ENCODE measurements at regions not wholly inside any gene's neighbourhood (a gene's known extent, or its start where the extent isn't known, plus 50 kb on each side); places are given as distances from the start of the nearest gene placed in this dataset.

DNA sequence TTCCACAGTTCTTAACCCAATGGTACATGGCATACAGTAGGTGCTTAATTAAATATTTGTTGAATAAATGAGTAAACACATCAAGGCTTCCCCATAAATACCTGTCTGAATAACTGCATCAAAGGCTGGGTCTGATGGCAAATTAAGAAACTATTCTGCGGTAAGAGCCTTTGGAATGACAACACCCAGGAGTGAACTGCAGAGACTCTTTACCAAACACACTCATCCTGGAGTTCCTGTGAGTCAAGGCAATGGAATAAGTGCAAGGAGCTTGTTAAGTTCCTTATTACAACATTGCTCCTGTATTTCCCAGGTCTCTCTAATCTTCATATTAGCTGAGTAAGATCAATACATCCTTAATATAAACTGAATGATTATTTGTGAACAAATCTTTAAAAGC lies 119.9 kb upstream of the STT3B start:
- Mint-ChIP-seq H3K4me1 (ENCODE audit: unreplicated experiment) (no peaks in the 10 kb centered on the region), H3K9me3 (ENCODE audit: unreplicated experiment) (no peaks in the 10 kb centered on the region), H3K36me3 (ENCODE audit: unreplicated experiment) (no peaks in the 10 kb centered on the region), H3K4me3 (ENCODE audit: unreplicated experiment) (no peak overlapping the region), H3K27ac (ENCODE audit: unreplicated experiment) (no peak overlapping the region), H3K27me3 (ENCODE audit: unreplicated experiment) (peaks cover 29% of the 10 kb centered on the region)
- TF ChIP-seq, protein P1, sequence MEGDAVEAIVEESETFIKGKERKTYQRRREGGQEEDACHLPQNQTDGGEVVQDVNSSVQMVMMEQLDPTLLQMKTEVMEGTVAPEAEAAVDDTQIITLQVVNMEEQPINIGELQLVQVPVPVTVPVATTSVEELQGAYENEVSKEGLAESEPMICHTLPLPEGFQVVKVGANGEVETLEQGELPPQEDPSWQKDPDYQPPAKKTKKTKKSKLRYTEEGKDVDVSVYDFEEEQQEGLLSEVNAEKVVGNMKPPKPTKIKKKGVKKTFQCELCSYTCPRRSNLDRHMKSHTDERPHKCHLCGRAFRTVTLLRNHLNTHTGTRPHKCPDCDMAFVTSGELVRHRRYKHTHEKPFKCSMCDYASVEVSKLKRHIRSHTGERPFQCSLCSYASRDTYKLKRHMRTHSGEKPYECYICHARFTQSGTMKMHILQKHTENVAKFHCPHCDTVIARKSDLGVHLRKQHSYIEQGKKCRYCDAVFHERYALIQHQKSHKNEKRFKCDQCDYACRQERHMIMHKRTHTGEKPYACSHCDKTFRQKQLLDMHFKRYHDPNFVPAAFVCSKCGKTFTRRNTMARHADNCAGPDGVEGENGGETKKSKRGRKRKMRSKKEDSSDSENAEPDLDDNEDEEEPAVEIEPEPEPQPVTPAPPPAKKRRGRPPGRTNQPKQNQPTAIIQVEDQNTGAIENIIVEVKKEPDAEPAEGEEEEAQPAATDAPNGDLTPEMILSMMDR (IDR thresholded peaks at IDR 0.05) = no peak
- DNase-seq (ENCODE audit: extremely low spot score, unreplicated experiment) = no peak

DNA sequence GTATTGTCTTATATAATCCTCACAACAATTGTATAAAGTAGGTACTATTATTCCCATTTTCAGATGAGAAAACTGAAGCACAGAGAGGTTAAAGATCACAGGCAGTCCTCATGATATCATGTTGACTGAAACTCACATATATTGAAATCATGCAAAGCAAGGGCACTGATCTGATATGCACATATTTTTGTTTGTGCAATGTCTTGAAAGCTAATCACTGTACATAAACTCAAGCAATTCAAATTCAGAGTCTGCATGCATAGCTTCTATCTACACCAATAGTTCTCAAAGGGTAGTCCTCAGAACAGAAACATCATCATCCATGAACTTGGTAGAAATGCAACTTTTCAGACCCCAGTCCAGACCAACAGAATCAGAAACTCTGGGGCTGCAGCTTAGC lies 119.2 kb upstream of the STT3B start:
- Mint-ChIP-seq H3K27me3 (ENCODE audit: unreplicated experiment) (peaks cover 29% of the 10 kb centered on the region), H3K9me3 (ENCODE audit: unreplicated experiment) (peaks cover 2% of the 10 kb centered on the region), H3K27ac (ENCODE audit: unreplicated experiment) (no peak overlapping the region), H3K36me3 (ENCODE audit: unreplicated experiment) (no peaks in the 10 kb centered on the region), H3K4me1 (ENCODE audit: unreplicated experiment) (no peaks in the 10 kb centered on the region), H3K4me3 (ENCODE audit: unreplicated experiment) (no peak overlapping the region)
- DNase-seq (ENCODE audit: extremely low spot score, unreplicated experiment) = no peak
- TF ChIP-seq, protein P1 (IDR thresholded peaks at IDR 0.05) = no peak

DNA sequence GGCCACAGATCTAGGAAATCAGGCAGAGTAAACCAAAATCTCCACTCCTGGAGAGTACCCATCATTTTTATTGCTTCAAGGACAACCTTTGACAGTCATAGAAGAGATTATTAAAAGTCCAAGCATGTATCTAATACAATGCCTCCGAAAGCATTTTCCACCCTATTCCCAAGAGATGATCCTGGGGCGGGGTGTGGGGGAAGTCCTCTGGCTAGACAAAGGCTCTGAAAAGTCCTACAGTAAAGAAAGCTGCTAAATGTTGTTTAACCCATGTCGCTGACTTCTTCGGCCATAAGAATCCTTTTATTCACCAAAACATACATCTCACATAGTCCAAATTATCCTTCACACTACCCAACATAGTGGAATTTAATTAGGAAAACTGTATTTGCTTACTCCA lies 115.7 kb upstream of the STT3B start:
- DNase-seq (ENCODE audit: extremely low spot score, unreplicated experiment) = no peak
- Mint-ChIP-seq H3K9me3 (ENCODE audit: unreplicated experiment) (peaks cover 9% of the 10 kb centered on the region), H3K27me3 (ENCODE audit: unreplicated experiment) (peaks cover 21% of the 10 kb centered on the region), H3K27ac (ENCODE audit: unreplicated experiment) (no peak overlapping the region), H3K4me1 (ENCODE audit: unreplicated experiment) (no peaks in the 10 kb centered on the region), H3K36me3 (ENCODE audit: unreplicated experiment) (no peaks in the 10 kb centered on the region), H3K4me3 (ENCODE audit: unreplicated experiment) (no peak overlapping the region)
- TF ChIP-seq, protein P1 (IDR thresholded peaks at IDR 0.05) = no peak

DNA sequence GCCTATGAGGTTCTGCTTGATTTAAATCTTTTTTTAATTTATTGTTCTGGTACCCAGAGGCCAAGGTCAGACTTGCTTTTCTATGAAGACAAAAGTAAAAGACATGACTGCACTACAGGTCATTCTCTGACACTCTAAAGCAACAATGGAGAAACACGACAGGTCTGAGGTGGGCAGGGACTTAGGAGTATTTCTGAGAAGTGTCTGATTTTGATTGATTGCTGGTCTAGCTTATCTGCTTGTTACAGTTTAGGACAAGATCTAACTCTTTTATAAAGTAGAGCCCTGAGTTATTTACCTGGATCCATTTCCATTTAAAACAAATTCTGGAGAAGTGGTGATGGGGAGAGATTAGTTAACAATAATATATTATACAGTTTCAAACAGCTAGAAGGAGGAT lies 115.2 kb upstream of the STT3B start:
- Mint-ChIP-seq H3K27ac (ENCODE audit: unreplicated experiment) (no peak overlapping the region), H3K4me3 (ENCODE audit: unreplicated experiment) (no peak overlapping the region), H3K27me3 (ENCODE audit: unreplicated experiment) (peaks cover 23% of the 10 kb centered on the region), H3K4me1 (ENCODE audit: unreplicated experiment) (no peaks in the 10 kb centered on the region), H3K9me3 (ENCODE audit: unreplicated experiment) (peaks cover 9% of the 10 kb centered on the region), H3K36me3 (ENCODE audit: unreplicated experiment) (no peaks in the 10 kb centered on the region)
- DNase-seq (ENCODE audit: extremely low spot score, unreplicated experiment) = no peak
- TF ChIP-seq, protein P1 (IDR thresholded peaks at IDR 0.05) = no peak

DNA sequence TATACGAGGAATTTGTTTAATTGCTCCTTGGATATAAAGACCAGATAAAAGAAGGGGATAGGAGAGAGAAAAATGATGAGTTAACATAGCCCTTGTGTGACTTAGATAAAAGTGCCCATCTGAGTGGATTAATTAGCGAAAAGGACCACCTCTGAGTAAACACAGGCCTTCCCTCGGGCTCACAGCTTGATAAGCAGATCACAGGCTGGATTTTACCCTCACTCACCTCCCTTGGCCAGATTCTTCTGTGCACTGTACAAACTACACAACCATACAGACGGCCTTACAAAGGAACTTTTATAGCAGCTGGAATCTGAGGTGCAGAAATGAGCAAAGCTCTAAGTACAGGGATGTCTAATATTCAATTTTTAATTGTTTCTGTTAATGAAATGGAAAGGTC lies 112.4 kb upstream of the STT3B start:
- Mint-ChIP-seq H3K36me3 (ENCODE audit: unreplicated experiment) (no peaks in the 10 kb centered on the region), H3K4me1 (ENCODE audit: unreplicated experiment) (peaks cover 4% of the 10 kb centered on the region), H3K4me3 (ENCODE audit: unreplicated experiment) (no peak overlapping the region), H3K27ac (ENCODE audit: unreplicated experiment) (no peak overlapping the region), H3K9me3 (ENCODE audit: unreplicated experiment) (peaks cover 13% of the 10 kb centered on the region), H3K27me3 (ENCODE audit: unreplicated experiment) (peaks cover 22% of the 10 kb centered on the region)
- DNase-seq (ENCODE audit: extremely low spot score, unreplicated experiment) = no peak
- TF ChIP-seq, protein P1 (IDR thresholded peaks at IDR 0.05) = no peak

Data from osteocyte (in vitro differentiated cells).